RKO (cell line): ENCODE measurements at regions not wholly inside any gene's neighbourhood (a gene's known extent, or its start where the extent isn't known, plus 50 kb on each side); places are given as distances from the start of the nearest gene placed in this dataset.
"Not testable (repeated sequence)": the region's sequence is repeated elsewhere in the genome, so short reads cannot be mapped to it uniquely, and the experiment has no call there.

Experiments used
- DNase-seq: peaks from one replicate; pipeline ENCODE4 v3.0.0-alpha.2; 2016; ENCODE audit warnings: low spot score

DNA sequence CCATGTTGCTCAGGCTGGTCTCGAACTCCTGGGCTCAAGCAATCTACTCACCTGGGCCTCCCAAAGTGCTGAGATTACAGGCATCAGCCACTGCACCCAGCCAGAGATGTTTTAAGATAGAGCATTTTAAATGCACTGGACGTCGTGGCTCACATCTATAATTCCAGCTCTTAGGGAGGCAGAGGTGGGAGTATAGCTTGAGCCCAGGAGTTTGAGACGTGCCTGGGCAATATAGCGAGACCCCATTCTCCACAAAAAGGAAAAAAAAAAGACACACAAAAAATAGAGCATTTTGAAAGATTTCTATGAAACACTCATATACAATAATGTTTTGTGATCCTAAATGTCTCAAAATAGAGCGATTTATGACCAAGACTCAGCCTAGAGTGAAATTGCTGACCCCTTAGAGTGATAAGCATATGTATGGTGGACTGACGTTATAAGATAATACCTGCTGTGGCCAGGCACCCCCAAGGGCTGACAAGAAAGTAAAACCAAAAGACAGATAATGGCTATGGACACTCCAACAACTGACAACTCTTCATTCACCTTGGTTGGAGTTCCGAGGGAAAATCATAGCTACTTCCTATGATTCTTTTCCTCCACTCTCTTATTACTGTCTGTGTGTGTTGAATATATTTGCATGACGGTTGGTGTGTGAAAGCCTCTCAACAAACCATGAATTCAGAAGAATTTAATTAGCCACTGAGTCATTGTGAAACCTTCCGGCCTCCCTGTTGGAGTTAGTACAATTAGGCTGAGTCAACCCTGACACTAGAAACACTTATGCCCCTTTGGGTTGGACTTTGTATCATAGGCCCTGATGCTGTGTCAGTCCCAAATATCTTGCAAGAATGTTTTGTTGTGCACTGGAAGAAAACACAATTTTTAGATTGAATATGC lies 526.5 kb upstream of the NUDT12 start:
- DNase-seq = peak; percentile 84

DNA sequence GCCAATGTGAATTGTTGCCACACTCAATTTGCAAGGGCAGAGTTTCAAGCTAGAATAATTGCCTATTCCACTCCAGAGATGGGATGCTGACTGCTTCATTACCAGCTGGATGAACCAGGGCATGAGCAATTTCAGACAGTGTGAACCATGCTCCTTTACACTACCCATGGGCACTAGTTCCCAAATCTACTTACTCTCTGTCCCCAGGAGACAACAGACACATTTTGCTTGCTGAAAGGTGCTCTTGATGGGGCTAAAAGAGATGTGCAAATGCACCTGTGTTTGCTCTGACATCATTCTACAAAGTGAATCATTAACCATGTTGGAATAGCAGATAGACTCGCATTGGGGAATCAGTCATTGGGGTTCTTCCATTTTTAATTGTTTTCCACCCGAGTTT lies 522.3 kb upstream of the NUDT12 start:
- DNase-seq = no peak

- no peak for DNase-seq
These were observed 520.2 kb upstream of the NUDT12 start for GRCh38 chr5:104082754-104083153.

GRCh38 chr5:104081232-104081631 lies 518.6 kb upstream of the NUDT12 start:
- no peak for DNase-seq

DNA sequence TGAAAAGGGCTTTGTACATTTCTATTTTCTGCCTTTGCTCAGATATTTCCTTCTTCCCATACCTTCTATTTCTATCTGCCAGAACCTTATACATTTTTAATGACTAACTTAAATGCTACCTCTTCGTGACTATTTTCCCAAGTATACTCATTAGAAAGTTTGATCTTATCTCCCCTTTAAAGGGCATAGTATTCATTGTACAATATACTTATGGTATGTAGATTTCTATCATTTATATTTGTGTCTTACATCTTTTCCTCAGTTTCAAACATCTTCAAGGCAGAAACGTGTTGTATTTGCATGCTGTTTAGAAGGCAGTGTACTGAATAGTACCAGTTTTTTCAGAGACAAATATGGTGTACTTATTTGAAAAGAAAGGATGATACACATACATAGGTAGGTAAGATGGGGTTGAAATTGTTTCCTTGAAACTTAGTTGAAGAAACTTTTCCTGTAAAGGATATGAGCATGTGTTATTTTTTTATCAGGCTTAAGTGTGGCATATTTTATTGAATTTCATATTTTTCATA lies 518.1 kb upstream of the NUDT12 start:
- DNase-seq = no peak

DNA sequence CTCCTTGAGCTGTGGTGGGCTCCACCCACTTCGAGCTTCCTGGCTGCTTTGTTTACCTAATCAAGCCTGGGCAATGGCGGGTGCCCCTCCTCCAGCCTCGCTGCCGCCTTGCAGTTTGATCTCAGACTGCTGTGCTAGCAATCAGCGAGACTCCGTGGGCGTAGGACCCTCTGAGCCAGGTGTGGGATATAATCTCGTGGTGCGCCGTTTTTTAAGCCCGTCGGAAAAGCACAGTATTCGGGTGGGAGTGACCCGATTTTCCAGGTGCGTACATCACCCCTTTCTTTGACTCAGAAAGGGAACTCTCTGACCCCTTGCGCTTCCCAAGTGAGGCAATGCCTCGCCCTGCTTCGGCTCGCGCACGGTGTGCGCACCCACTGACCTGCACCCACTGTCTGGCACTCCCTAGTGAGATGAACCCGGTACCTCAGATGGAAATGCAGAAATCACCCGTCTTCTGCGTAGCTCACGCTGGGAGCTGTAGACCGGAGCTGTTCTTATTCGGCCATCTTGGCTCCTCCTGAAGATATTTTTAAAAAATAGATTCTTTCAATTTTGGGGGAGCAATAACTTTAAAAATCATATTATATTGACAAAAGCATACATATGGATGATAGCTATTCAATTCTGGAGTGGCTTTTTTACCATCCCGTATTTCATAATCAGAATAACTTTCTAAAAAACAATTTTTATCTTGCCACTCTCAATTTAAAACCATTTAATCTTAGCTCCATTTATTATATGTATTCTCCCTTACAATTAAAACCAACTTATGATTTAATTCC lies 517.5 kb upstream of the NUDT12 start:
- DNase-seq = not testable (repeated sequence)

GRCh38 chr5:104071887-104072286 lies 509.3 kb upstream of the NUDT12 start:
- DNase-seq = no peak

DNA sequence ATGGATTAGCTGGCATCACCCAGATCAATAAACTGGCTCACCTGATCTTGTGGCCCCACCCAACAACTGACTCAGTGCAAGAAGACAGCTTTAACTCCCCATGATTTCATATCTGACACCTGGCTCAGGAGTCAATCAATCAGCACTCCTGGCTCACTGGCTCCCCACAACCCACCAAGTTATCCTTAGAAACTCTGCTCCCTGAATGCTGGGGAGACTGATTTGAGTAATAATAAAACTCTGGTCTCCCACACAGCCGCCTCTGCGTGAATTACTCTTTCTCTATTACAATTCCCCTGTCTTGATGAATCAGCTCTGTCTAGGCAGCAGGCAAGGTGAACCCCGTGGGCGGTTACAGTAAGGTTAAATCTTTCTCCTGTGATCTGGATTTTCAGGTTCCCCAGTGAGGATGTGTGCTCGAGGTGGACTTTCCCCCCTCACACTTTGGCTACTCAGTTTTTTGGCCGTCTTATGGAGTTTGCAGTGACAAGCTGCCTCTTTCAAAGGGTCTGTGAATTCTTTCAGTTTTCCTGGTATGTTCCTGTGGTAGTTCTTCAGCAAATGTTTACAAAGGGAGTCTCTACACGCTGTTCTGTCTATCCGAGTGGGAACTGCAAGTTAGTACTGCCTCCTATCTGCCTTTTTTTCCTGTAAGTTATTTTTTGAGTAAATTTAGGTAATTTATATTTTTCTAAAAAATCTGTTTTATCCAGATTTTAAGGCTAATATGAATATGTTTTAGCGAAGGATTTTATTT lies 500.2 kb upstream of the NUDT12 start:
- no peak for DNase-seq

DNA sequence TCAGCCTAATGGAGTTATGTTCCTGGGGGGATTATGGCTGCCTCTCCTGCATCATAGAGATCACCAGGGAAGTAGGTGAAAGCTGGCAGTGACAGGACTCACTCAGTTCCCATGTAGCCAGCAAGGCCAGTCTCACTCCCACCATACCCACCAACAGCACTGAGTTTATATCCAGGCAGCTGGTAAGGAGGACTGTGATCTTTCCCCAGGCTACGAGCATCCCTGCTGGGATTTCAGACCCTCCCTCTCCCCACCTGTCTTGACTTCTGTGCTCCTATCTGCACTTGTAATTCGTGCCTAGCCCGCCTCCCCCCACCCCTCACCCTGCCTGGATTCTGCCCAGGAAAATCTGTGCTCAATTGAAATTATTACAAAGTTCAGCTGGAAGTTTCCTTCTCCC lies 499.1 kb upstream of the NUDT12 start:
- no peak for DNase-seq

DNA sequence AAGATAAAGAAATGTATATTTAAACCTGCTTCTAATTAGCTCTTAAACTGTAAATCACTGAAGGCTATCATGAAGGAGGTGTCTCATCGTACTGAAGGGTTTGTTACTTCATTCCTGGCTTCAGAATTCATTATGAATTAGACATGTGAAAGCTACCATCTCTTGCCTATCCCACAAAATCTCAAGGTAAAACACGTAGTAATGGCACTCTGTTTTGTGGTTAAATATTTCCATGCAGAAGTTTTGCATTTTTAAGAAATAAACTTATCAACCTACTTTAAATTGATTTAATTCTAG lies 490.7 kb upstream of the NUDT12 start:
- no peak for DNase-seq

GRCh38 chr5:104052558-104053352 lies 490.2 kb upstream of the NUDT12 start:
- no peak for DNase-seq

DNA sequence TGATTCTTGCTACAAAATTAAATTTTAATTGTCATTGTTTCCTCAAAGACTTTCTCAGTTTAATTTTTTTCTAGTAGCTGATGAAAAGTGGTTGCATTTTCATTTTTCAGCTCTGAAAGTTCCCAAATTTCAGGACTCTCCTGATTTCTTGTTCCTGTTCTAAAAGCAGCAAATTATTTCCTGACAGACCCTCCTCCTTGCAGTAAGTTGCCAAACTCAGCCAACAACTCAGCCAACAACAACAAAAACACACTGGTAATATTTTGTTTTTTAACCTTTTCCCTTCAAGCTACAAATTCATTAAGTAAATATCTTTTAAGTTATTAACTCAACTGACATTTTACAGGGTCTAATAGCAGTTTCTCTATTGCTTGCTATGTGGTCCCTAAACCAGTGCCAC lies 487.8 kb upstream of the NUDT12 start:
- DNase-seq = no peak

GRCh38 chr5:104049752-104050151 lies 487.2 kb upstream of the NUDT12 start:
- no peak for DNase-seq

GRCh38 chr5:104048231-104048630 lies 485.6 kb upstream of the NUDT12 start:
- DNase-seq = no peak

DNA sequence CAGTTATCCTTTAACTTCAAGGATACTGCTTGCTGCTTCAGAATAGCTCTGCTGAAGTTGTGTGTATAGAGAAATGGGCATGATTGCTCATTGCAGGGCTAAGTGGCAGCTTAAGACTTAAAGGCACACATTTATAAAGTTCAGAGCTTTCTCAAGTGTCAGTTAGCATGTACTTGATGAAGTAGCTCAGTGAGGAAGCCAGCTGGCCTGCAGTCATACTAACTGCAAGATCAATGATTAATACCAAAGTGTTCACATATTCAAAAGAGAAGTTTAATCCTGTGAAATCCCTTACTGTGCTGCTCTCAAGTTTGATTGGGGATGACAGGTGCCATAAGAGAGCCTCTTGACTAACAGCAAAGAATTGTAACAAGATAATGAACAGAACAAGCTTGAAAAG lies 483.4 kb upstream of the NUDT12 start:
- no peak for DNase-seq

GRCh38 chr5:104039871-104040270 lies 477.3 kb upstream of the NUDT12 start:
- not testable (repeated sequence) for DNase-seq

GRCh38 chr5:104037136-104037535 lies 474.5 kb upstream of the NUDT12 start:
- DNase-seq = not testable (repeated sequence)

DNA sequence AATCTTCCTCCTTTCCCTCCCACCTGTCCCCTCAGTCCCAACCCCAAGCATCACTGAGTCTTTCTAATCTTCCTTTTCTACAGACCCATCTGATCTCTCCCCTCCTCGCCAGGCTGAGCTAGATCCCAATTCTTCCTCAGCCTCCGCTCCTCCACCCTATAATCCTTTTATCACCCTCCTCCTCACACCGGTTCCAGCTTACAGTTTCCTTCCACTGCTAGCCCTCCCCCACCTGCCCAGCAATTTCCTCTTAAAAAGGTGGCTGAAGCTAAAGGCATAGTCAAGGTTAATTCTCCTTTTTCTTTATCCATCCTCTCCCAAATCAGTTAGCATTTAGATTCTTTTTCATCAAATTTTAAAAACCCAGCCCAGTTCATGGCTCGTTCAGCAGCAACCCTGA lies 470.6 kb upstream of the NUDT12 start:
- DNase-seq = not testable (repeated sequence)

DNA sequence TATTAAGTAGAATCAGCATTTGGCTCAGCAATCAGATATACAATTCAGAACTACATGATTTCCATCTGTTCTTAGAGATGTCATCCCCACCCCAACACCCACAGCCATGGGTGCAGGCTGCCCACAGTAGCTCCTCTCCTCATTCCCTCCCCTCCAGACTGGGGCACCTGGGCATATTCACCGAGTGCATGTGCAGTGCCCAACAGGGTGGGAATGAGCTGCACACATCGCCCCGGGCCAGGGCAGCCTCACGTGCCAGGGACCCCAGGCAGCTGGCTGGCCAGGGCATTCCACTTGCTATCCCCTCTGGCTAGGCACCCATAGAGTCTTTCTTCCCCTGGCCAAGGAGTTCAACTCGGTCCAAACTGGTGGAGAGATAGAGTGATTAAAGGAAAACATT lies 461.9 kb upstream of the NUDT12 start:
- DNase-seq = no peak

DNA sequence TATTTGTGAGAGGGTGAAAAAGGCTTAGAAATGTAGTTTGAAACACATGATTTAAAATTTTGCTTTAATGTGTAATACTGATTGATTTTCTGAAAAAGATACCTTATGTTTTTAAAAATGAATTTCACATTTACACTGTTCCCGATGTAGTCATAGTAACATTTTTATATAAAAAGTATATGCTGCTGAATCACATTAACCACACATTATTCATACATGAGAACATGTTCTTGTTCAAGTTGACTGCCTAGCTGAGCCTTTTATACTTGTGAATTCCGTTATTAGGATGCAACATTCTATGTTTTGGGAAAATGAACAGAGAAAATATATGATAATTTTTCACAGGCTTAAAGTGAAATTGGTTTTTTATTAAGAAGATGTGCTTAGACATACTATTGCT lies 461.1 kb upstream of the NUDT12 start:
- no peak for DNase-seq

DNA sequence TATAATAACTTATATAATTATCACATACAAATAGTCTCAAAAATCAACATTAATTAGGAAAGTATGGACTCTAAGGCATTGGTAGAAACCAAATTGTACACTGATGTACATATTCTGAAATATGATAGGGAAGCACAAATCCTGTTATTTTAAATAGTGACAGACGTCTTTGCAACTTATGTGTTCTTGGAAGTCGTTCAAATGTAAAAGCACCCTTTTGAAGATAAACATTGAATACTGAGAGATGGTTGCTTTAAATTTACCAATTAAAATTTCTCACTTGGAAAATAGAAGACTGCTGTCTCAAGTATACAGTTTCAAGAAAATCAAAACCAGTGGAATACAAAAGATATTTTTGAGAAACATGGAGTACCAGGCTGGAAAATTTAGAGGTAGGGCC lies 457.4 kb upstream of the NUDT12 start:
- no peak for DNase-seq

GRCh38 chr5:104018299-104018698 lies 455.7 kb upstream of the NUDT12 start:
- peak; percentile 21 for DNase-seq
